ENCODE measurements at regions not wholly inside any gene's neighbourhood (a gene's known extent, or its start where the extent isn't known, plus 50 kb on each side); places are given as distances from the start of the nearest gene placed in this dataset.
"Not testable (repeated sequence)": the region's sequence is repeated elsewhere in the genome, so short reads cannot be mapped to it uniquely, and the experiment has no call there.

- in situ Hi-C loops (cut with MboI; ENCODE audit: low pct_unique_long_range_greater_than_20kb, low sequenced_read_pairs): no loop called here
Measured at GRCh38 chr13:44301639-44302015, 72.0 kb upstream of the SERP2 start.

GRCh38 chr13:44302233-44302632 lies 71.4 kb upstream of the SERP2 start:
- in situ Hi-C loops (cut with MboI; ENCODE audit: low pct_unique_long_range_greater_than_20kb, low sequenced_read_pairs): no loop called here
- DNase-seq: no peak

More at GRCh38 chr13:44301639-44302015, 72.0 kb upstream of the SERP2 start:
- DNase-seq: no peak

- no peak for DNase-seq
- in situ Hi-C loops (cut with MboI; ENCODE audit: low pct_unique_long_range_greater_than_20kb, low sequenced_read_pairs): no loop called here
Measured at GRCh38 chr13:44302940-44303575, 70.6 kb upstream of the SERP2 start.

- no peak for DNase-seq
- in situ Hi-C loops (cut with MboI; ENCODE audit: low pct_unique_long_range_greater_than_20kb, low sequenced_read_pairs): no loop called here
Measured at GRCh38 chr13:44303681-44304432, 69.8 kb upstream of the SERP2 start.

- DNase-seq: no peak
- in situ Hi-C loops (cut with MboI; ENCODE audit: low pct_unique_long_range_greater_than_20kb, low sequenced_read_pairs): no loop called here
Measured at GRCh38 chr13:44304433-44304725, 69.2 kb upstream of the SERP2 start.

- in situ Hi-C loops (cut with MboI; ENCODE audit: low pct_unique_long_range_greater_than_20kb, low sequenced_read_pairs): no loop called here
- no peak for DNase-seq
Measured at GRCh38 chr13:44305286-44305685, 68.3 kb upstream of the SERP2 start.

DNA sequence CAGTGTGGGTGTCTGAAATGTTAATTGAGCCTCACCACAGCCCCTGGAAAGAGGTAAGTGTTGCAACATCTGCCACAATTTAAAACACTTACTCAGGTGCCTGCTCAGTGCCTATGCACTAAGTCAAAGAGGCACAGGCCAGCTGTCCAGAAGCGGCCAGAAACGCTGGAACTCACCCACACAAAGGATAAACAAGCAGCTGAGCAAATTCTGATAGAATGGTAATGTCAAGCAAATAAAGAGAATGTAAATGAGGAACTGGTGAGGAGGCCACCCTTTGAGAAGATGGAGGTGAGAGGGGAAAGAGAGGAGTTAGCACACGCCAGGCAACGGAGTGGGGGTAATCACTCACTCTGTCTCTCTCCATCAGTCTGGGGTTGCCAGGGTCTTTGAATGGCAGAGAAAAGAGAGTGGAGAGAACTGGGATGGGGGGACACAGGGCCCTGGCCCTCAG lies 67.7 kb upstream of the SERP2 start:
- in situ Hi-C loops (cut with MboI; ENCODE audit: low pct_unique_long_range_greater_than_20kb, low sequenced_read_pairs): no loop called here

DNA sequence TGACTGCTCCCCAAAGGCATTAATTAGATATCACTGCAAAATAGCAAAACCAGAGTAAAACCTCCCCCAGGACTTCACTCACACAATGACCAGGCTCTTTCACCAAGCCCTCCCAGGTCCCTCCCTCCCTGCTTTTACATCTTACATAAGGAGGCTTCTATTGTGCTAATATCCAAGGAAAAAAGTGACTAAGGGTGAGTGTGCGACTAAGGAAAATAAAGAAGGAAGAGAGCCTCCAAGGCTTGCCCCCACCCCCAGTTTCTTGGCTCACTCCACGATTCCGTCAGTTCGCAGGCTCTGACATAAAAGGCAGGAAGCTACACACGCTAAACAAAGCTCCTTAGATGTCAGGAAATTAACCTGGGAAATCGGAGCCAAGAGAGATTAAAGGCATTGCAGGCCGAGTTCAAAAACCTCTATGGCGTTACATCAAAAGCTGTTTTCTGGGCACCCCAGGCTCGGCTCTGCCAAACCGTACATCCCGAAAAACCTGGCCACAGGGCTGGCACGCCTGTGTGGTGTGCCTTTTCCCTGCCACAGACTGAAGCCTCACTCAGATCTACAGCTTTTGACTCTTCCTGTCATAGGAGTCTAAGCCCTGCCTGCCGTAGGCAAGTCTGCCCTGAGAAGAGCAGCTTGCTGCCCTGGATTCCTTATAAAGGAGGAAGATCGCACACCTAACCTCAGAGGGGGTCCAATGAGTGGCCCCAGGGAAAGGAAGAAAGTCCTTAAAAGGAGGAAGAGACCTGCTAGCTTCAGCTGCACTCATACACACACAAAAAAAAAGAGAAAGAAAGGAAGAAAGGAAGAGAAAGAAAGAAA lies 67.0 kb upstream of the SERP2 start:
- in situ Hi-C loops (cut with MboI; ENCODE audit: low pct_unique_long_range_greater_than_20kb, low sequenced_read_pairs): no loop called here
- no peak for DNase-seq

More for the DNA sequence above, 67.7 kb upstream of the SERP2 start:
- DNase-seq: no peak

DNA sequence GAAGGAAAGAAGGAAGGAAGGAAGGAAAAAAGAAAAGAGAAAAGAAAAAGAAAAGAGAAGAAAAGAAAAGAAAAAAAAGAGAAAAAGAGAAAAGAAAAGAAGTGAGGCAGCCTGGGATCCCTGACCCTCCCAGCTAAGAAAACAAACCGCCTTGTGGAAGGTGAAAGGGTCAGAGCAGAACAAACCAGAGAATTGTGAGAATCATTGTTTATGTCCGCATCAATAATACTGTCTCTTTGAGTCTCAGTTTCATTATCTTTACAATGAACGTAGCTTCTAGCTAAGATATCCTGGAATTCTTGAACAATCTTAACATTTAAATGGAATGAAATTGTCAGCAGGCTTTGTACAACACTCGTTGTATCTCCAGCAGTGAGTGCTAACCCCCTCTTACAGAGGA lies 66.4 kb upstream of the SERP2 start:
- in situ Hi-C loops (cut with MboI; ENCODE audit: low pct_unique_long_range_greater_than_20kb, low sequenced_read_pairs): no loop called here
- DNase-seq: no peak

DNA sequence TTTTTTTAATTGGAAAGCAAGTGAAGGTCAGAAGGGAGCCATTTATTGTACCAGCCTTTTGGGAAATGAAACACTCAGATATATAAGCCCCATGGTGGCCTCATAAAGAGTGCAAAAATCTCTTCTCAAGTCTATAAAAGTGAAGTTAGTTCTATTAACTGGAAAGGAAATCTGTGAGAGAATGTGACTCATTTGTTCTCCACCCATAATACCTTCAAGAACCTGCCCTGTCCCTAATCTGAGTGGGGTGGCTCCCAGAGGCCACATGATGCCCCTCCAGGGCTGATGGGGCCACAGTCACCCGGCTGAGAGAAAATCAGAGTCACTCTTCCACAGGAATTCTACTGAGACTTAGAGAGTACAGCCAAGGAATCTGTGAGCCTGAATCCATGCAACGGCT lies 65.8 kb upstream of the SERP2 start:
- in situ Hi-C loops (cut with MboI; ENCODE audit: low pct_unique_long_range_greater_than_20kb, low sequenced_read_pairs): no loop called here
- DNase-seq: no peak

DNA sequence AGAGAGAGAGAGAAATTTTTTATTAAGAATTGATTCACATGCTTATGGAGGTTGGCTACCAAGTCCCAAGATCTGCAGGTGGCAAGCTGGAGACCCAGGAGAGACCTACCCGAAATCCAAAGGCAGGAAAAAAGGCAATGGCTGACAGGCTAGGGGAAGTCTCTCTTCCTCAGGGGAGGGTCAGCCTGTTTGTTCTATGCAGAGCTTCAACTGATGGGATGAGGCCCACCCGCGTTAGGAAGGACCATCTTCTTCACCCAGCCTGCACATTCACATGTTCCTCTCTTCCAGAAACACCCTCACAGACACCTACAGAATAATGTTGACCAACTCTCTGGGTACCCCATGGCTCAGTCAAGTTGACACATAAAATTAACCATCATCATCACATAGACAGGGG lies 65.3 kb upstream of the SERP2 start:
- DNase-seq: no peak
- in situ Hi-C loops (cut with MboI; ENCODE audit: low pct_unique_long_range_greater_than_20kb, low sequenced_read_pairs): no loop called here

GRCh38 chr13:44309794-44310757 lies 63.5 kb upstream of the SERP2 start:
- in situ Hi-C loops (cut with MboI; ENCODE audit: low pct_unique_long_range_greater_than_20kb, low sequenced_read_pairs): no loop called here
- DNase-seq: no peak

GRCh38 chr13:44311011-44311780 lies 62.4 kb upstream of the SERP2 start:
- DNase-seq: no peak
- in situ Hi-C loops (cut with MboI; ENCODE audit: low pct_unique_long_range_greater_than_20kb, low sequenced_read_pairs): no loop called here

GRCh38 chr13:44312131-44312530 lies 61.5 kb upstream of the SERP2 start:
- no peak for DNase-seq
- in situ Hi-C loops (cut with MboI; ENCODE audit: low pct_unique_long_range_greater_than_20kb, low sequenced_read_pairs): no loop called here

DNA sequence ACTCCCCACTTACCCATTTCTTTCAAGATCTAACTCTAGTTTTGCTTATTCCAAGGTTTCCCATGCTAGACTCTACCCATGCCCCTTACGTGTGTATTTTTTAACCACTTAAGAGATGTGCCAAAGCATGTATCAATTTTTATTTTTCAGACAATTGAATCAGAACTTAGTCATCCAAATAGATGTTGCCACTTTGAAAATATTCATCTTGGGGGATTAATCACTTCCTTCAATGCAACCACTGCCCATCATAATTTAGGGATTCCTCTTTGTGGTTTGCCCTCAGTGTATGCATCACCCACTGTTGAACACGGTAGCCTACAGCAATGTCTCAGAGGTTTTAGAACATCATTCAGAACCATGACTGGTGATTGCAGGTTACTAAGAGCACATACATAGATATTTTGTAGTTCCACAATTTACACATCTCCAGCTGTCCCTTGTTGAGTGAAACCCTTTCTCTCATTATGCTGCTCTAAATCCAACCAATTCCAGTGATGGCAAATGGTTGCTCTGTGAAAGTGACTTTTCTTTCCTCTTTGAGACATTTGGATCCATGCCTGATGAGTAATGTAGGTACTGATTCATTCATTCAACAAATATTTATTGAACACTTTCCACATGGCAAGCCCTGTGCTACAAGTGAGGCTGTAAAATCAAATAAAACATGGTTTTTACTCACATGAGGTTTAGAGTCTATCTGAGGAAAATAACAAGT lies 60.6 kb upstream of the SERP2 start:
- no peak for DNase-seq

DNA sequence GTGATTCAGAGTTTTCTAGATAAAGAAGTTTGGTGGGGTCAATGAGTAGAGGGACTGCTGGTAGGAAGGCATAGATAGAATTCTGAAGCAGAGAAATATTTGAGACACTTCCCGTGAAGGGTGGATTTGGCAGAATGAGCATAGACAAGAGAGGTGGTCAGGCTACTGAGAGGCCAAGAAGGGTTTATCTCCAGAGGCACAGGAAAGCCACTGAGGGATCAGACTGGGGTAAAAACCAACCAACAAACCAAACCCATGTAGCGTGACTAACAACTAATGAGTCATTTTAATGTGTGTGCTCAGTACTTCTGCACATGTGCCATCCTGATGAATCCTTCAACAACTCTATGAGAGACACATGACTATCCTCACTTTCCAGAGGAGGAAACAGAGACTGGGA lies 60.0 kb upstream of the SERP2 start:
- peak; percentile 45 for DNase-seq
- in situ Hi-C loops (cut with MboI; ENCODE audit: low pct_unique_long_range_greater_than_20kb, low sequenced_read_pairs): no loop called here

More for the DNA sequence above, 60.6 kb upstream of the SERP2 start:
- in situ Hi-C loops (cut with MboI; ENCODE audit: low pct_unique_long_range_greater_than_20kb, low sequenced_read_pairs): no loop called here

DNA sequence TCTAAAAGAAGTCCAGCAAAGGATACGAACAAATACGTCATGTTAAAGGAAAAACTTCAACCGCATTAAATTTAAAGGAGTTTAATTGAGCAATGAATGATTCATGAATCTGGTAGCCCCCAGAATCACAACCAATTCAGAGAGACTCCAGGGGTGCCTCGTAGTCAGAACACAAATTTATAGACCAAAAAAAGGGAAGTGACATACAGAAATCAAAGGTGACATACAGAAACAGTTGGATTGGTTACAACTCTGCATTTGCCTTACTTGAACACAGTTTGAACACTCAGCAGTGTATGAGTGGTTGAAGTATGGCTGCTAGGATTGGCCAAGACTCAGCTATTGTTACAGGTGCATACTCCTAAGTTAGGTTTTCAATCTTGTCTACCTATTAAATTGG lies 59.5 kb upstream of the SERP2 start:
- peak; percentile 42 for DNase-seq
- in situ Hi-C loops (cut with MboI; ENCODE audit: low pct_unique_long_range_greater_than_20kb, low sequenced_read_pairs): not testable (repeated sequence)

- in situ Hi-C loops (cut with MboI; ENCODE audit: low pct_unique_long_range_greater_than_20kb, low sequenced_read_pairs): no loop called here
- no peak for DNase-seq
Measured at GRCh38 chr13:44317752-44318151, 55.9 kb upstream of the SERP2 start.

All from KBM-7 (cell line).